ENCODE measurements at regions not wholly inside any gene's neighbourhood (a gene's known extent, or its start where the extent isn't known, plus 50 kb on each side); places are given as distances from the start of the nearest gene placed in this dataset.
A peak's percentile ranks its signal among the peaks of the same experiment; 100 is the strongest.

- Mint-ChIP-seq H3K4me3 (no peak overlapping the region), H3K9me3 (no peaks in the 10 kb centered on the region), H3K27ac (no peak overlapping the region), H3K27me3 (peaks cover 10% of the 10 kb centered on the region), H3K4me1 (no peaks in the 10 kb centered on the region)
- DNase-seq = no peak
- ATAC-seq = no peak
Measured at GRCh38 chr7:114755856-114756255, 166.0 kb upstream of the MDFIC start.

GRCh38 chr7:114758661-114759227, 163.2 kb upstream of the MDFIC start:
- Mint-ChIP-seq H3K27me3 (peaks cover 20% of the 10 kb centered on the region), H3K9me3 (no peaks in the 10 kb centered on the region), H3K27ac (no peak overlapping the region), H3K4me3 (no peak overlapping the region), H3K4me1 (no peaks in the 10 kb centered on the region)
- ATAC-seq = no peak
- DNase-seq = no peak

- peaks cover 20% of the 10 kb centered on the region for H3K27me3 Mint-ChIP-seq
- DNase-seq (no peak), ATAC-seq (no peak)
- no peak overlapping the region for H3K4me3 Mint-ChIP-seq
- no peaks in the 10 kb centered on the region for H3K9me3 Mint-ChIP-seq
- no peak overlapping the region for H3K27ac Mint-ChIP-seq
- H3K4me1 Mint-ChIP-seq = no peaks in the 10 kb centered on the region
Measured at GRCh38 chr7:114759347-114760062, 162.4 kb upstream of the MDFIC start.

- Mint-ChIP-seq H3K4me1 (no peaks in the 10 kb centered on the region), H3K27me3 (peaks cover 20% of the 10 kb centered on the region), H3K4me3 (no peak overlapping the region), H3K9me3 (no peaks in the 10 kb centered on the region), H3K27ac (no peak overlapping the region)
- DNase-seq = no peak
- ATAC-seq = no peak
Measured at GRCh38 chr7:114760477-114760876, 161.4 kb upstream of the MDFIC start.

- DNase-seq = no peak
- no peak overlapping the region for H3K4me3 Mint-ChIP-seq
- H3K27me3 Mint-ChIP-seq = peaks cover 27% of the 10 kb centered on the region
- ATAC-seq = no peak
- no peak overlapping the region for H3K27ac Mint-ChIP-seq
- H3K4me1 Mint-ChIP-seq = no peaks in the 10 kb centered on the region
- H3K9me3 Mint-ChIP-seq = no peaks in the 10 kb centered on the region
Measured at GRCh38 chr7:114761973-114762372, 159.9 kb upstream of the MDFIC start.

- Mint-ChIP-seq H3K27me3 (peaks cover 44% of the 10 kb centered on the region), H3K9me3 (no peaks in the 10 kb centered on the region), H3K4me3 (no peak overlapping the region), H3K27ac (no peak overlapping the region), H3K4me1 (no peaks in the 10 kb centered on the region)
- ATAC-seq = no peak
- no peak for DNase-seq
Measured at GRCh38 chr7:114765331-114766040, 156.4 kb upstream of the MDFIC start.

- no peak for ATAC-seq
- Mint-ChIP-seq H3K4me3 (no peak overlapping the region), H3K27me3 (peaks cover 44% of the 10 kb centered on the region), H3K27ac (no peak overlapping the region), H3K9me3 (no peaks in the 10 kb centered on the region), H3K4me1 (no peaks in the 10 kb centered on the region)
- no peak for DNase-seq
Measured at GRCh38 chr7:114766041-114766356, 155.9 kb upstream of the MDFIC start.

GRCh38 chr7:114777288-114777687, 144.6 kb upstream of the MDFIC start:
- Mint-ChIP-seq H3K4me1 (peaks cover 9% of the 10 kb centered on the region), H3K27me3 (peaks cover 24% of the 10 kb centered on the region), H3K9me3 (no peaks in the 10 kb centered on the region), H3K4me3 (no peak overlapping the region), H3K27ac (no peak overlapping the region)
- DNase-seq = no peak
- no peak for ATAC-seq

- Mint-ChIP-seq H3K4me3 (peak overlapping the region in 1 of 2 donors; percentile 0), H3K27me3 (peaks cover 9% of the 10 kb centered on the region), H3K27ac (no peak overlapping the region), H3K9me3 (no peaks in the 10 kb centered on the region), H3K4me1 (peaks cover 21% of the 10 kb centered on the region)
- ATAC-seq (no peak), DNase-seq (no peak)
Measured at GRCh38 chr7:114783508-114783907, 138.4 kb upstream of the MDFIC start.

GRCh38 chr7:114784177-114784576, 137.7 kb upstream of the MDFIC start:
- Mint-ChIP-seq H3K4me3 (no peak overlapping the region), H3K27ac (no peak overlapping the region)
- ATAC-seq = no peak

GRCh38 chr7:114784746-114785145, 137.1 kb upstream of the MDFIC start:
- ATAC-seq (no peak), DNase-seq (no peak)
- H3K27ac Mint-ChIP-seq = no peak overlapping the region
- H3K4me3 Mint-ChIP-seq = no peak overlapping the region
- H3K27me3 Mint-ChIP-seq = peaks cover 9% of the 10 kb centered on the region
- peaks cover 29% of the 10 kb centered on the region for H3K4me1 Mint-ChIP-seq
- no peaks in the 10 kb centered on the region for H3K9me3 Mint-ChIP-seq

More at GRCh38 chr7:114784177-114784576, 137.7 kb upstream of the MDFIC start:
- Mint-ChIP-seq H3K4me1 (peaks cover 23% of the 10 kb centered on the region), H3K9me3 (no peaks in the 10 kb centered on the region), H3K27me3 (peaks cover 9% of the 10 kb centered on the region)
- DNase-seq = no peak

- no peak for DNase-seq
- Mint-ChIP-seq H3K9me3 (no peaks in the 10 kb centered on the region), H3K27ac (no peak overlapping the region), H3K4me1 (peaks cover 31% of the 10 kb centered on the region), H3K27me3 (peaks cover 9% of the 10 kb centered on the region), H3K4me3 (no peak overlapping the region)
- no peak for ATAC-seq
Measured at GRCh38 chr7:114785496-114785895, 136.4 kb upstream of the MDFIC start.

- ATAC-seq (peak; percentile 29), DNase-seq (peak in 1 of 2 donors; percentile 9)
- Mint-ChIP-seq H3K9me3 (peaks cover 0 to 4% of the 10 kb centered on the region in 2 donors), H3K4me1 (peaks cover 22% of the 10 kb centered on the region), H3K27me3 (peaks cover under 1% of the 10 kb centered on the region), H3K27ac (peak overlapping the region in 1 of 2 donors; percentile 14), H3K4me3 (peak overlapping the region in 1 of 2 donors; percentile 21)
Measured at GRCh38 chr7:114786455-114786854, 135.4 kb upstream of the MDFIC start.

GRCh38 chr7:114787556-114787955, 134.3 kb upstream of the MDFIC start:
- DNase-seq = no peak
- ATAC-seq = no peak
- H3K27me3 Mint-ChIP-seq = no peaks in the 10 kb centered on the region
- no peak overlapping the region for H3K4me3 Mint-ChIP-seq
- peaks cover 22% of the 10 kb centered on the region for H3K4me1 Mint-ChIP-seq
- H3K27ac Mint-ChIP-seq = no peak overlapping the region
- H3K9me3 Mint-ChIP-seq = peaks cover 0 to 4% of the 10 kb centered on the region in 2 donors

- H3K27ac Mint-ChIP-seq = no peak overlapping the region
- no peaks in the 10 kb centered on the region for H3K27me3 Mint-ChIP-seq
- peaks cover 24% of the 10 kb centered on the region for H3K4me1 Mint-ChIP-seq
- ATAC-seq = no peak
- peaks cover 0 to 4% of the 10 kb centered on the region in 2 donors for H3K9me3 Mint-ChIP-seq
- no peak for DNase-seq
- no peak overlapping the region for H3K4me3 Mint-ChIP-seq
Measured at GRCh38 chr7:114788706-114789105, 133.2 kb upstream of the MDFIC start.

GRCh38 chr7:114789161-114789560, 132.7 kb upstream of the MDFIC start:
- Mint-ChIP-seq H3K27ac (no peak overlapping the region), H3K27me3 (peaks cover 1% of the 10 kb centered on the region), H3K4me3 (no peak overlapping the region), H3K4me1 (peaks cover 24% of the 10 kb centered on the region), H3K9me3 (peaks cover 0 to 4% of the 10 kb centered on the region in 2 donors)
- DNase-seq (no peak), ATAC-seq (no peak)
